NCI-H748 (cell line): ENCODE measurements at regions not wholly inside any gene's neighbourhood (a gene's known extent, or its start where the extent isn't known, plus 50 kb on each side); places are given as distances from the start of the nearest gene placed in this dataset.

ENCODE experiments used
- DNase-seq: peaks from one replicate; lab custom pipeline; 2025; ENCODE audit not compliant: unreplicated experiment; lab: John Stamatoyannopoulos, UW

DNA sequence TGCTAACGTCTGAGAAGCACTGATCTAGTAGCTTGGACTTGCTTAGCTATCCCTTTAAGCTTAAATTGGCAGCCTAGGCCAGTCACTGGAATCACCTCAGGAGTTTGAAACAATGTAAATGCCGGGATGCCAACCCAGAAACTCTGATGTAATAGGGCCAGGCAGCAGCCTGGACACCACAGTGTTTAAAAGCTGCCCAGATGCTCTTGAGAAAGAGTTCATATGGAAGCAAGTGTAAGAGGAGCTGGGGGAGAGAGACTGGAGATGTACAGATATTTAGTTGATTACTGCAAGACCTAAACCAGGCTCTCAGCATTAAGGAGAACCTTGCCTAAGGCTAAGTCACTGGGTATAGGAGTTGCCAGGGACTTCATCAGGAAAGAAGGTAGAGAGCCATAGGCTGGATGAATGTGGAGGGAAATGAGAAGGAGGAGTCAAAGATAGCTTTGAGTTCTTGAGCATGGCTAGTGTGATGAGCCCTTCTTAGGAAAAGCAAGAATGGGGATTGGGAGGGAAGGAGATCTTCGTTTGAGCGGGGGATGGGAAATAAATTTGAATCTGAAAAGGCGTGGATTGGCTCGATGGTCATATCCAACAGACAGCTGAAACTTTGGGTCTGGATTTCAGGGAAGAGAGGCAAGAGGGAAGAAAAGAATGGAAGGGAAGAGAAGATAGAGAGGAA, 392.9 kb upstream of the WWC1 start:
- DNase-seq = no peak

DNA sequence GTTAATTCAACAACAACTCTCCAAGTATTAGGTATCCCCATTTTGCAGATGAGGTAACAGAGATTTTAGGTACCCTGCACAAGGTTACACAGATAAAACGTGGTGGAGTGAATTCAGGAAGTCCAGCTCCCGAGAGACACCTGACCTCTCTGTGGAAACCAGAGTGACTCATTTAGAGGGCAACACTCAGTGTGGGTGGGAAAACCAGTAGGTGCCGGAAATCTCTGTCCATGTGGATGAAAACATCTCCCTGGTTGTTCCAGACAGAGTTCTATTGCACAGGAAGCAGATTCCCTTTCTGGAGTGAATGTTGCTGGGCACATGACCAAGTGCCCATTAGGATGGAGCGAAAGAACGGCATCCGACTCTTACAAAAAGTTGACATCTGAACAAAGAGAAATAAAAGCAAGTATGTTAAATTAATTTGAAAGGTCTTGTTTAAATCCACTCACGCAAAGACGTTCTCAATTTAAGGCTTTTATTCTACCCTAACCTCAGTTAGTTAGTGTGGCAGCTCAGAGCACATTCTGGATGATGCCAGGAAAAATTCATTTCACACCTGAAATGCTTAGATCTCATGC, 391.9 kb upstream of the WWC1 start:
- DNase-seq = no peak

- no peak for DNase-seq
Measured at GRCh38 chr5:167900340-167900935, 391.0 kb upstream of the WWC1 start.

GRCh38 chr5:167902298-167902697, 389.1 kb upstream of the WWC1 start:
- no peak for DNase-seq

GRCh38 chr5:167903243-167903642, 388.2 kb upstream of the WWC1 start:
- DNase-seq = no peak

- DNase-seq = no peak
Measured at GRCh38 chr5:167903659-167904058, 387.8 kb upstream of the WWC1 start.

DNA sequence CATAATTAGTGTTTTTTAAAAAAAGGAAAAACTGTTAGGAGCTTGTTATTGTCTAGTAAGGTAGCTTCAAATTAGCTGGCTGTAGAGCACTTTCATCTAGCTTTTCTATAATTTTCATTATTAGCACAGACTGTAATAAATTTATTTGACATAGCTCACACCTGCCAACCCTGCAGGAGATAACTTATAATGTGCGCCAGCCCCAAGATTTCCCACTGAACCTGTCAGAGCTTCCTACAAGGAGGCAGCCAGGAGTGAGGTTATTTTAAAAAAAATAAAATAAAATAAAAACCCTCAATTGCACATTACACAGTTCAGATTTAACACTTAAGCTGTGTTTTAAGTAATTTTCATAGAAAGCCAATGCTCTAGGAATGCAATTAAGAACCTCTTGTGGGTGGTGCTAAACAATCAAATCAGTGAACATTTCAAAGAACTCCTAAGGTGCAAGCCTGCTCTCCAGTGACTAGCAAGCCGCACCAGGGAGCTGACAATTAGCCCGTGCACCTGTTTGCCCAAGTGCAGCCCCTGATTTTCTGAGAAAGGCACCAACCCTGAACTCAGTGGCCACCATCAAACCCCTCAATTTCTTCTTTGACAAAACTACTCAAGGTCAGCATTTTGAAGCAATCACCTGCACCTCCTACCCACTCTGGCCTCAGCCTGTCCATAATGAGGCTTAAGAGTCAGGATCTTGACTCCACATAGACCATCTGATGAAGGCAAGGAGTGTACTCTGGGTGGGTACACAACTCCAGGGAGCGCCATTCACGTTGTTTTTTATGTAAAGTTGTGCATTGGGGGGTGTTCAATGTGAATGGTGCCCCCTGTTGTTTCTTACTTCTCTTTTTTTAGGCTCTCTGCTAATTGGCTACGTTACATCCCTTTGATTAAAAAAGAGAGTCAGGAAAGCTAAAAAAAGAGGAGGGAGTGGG, 385.3 kb upstream of the WWC1 start:
- DNase-seq = no peak

DNA sequence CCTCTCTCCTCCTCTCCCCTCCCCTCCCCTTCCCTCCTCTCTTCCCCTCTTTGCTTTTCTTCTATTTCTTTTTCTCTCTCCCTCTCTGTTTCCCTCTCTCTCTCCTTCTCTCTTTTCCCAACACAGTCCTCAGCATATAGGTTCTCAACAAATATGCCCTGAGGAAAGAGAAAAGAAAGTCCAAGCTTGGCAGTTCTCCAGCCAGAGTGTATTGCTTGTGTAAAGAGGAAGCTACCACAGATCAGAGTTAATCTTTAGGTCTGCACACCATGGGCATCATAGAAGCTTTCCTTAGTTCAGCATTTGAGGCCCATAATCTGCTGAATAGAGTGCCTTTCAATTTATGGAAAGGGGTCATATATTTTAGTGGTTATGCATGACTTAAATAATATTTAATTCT, 382.8 kb upstream of the WWC1 start:
- DNase-seq = no peak

- no peak for DNase-seq
Measured at GRCh38 chr5:167912941-167913665, 378.3 kb upstream of the WWC1 start.

DNA sequence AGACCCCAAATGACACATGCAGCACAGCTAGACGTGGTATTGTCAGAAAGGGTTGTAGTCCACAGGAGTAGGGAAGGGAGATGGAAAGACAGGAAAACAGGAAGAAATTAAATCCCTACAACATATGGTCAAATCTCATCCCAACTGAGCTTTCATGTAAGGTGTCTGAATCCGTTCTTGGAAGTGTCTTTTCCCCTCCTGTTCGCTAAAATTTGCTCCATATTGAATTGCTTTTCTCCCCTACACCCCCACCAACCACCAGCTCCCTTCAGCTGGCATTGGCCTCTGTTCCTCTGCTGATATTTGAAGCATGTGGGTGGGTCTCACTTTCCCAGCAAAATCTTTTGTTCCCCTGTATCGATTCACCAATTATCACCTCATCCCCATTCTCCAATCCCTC, 376.2 kb upstream of the WWC1 start:
- DNase-seq = no peak

GRCh38 chr5:167916261-167916691, 375.2 kb upstream of the WWC1 start:
- no peak for DNase-seq

GRCh38 chr5:167916706-167917105, 374.7 kb upstream of the WWC1 start:
- DNase-seq = no peak

GRCh38 chr5:167918184-167918812, 373.1 kb upstream of the WWC1 start:
- DNase-seq = no peak

GRCh38 chr5:167918813-167919483, 372.5 kb upstream of the WWC1 start:
- DNase-seq = no peak

DNA sequence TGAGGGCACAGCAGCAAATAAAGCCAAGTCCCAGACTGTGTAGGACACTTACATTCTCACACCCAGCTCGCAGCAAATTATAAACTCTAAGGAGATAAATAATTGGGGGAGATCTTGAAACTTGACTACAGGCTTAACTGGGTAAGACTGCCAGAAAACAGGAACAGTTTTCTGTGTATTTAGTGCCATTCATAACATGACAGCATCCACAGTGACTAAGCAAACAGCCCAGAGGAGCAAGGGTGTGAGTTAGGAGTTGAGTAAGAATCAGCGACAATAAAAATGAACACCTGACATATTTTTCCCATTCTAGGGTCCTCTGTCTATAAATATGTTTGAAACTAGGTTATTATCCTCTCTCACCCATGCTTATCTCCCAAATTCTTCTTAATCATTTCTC, 370.9 kb upstream of the WWC1 start:
- DNase-seq = no peak

GRCh38 chr5:167921796-167922195, 369.6 kb upstream of the WWC1 start:
- DNase-seq = no peak

DNA sequence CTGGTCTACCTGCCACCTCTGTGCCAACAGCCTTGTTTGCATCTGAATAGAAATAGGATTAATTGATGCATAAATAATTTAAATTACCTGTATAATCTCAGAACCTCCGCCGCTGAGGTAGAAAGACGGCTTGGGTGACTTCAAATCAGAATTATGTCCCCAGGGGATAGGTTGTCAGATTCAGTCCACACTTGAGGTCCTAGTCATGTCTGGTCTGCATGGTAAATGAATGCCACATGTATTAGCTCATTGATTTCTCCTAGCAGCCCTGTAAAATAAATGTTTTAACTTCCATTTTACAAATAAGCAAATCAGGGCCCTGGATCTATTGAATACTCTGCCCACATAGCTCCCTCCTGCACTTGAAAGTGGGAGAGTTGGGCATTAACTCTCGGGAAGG, 368.0 kb upstream of the WWC1 start:
- no peak for DNase-seq

DNA sequence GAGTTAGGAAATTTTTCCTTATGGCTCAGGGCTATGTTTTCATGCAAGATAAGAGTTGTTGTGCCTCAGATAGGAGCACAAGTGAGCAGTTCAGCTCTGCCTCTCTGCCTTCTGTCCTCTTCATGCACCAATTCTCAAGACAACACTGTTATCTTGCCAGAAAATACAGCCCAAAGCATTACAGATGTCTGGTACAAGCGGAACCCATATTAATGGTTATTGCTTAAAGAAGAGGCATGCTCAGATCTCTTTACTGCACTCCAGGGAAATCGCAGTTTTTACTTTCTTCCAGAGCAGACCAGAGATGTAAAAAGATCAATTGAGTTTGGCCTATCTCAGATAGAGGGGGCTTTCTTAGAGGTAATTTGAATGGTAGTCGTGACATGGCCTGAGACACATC, 361.6 kb upstream of the WWC1 start:
- no peak for DNase-seq

DNA sequence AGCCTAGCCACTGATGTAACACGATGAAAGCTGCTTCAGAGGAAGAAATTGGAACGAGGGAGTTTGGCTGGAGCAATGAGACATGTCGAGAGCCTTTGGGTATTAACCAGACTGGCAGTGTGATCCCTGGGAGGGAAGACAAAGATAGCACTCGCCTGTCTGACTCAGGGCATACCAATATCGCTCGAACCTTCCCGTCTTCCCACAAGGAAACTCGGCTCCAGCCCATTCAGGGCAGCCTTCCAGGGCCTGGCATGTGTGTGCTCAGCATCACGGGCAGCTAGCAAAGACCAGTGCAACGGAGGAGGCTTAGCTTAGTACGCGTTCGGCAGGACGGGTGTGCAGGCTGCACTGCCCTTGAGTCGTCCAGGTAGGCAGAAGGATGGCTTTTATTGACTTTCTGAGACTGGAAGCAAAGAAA, 356.9 kb upstream of the WWC1 start:
- peak; percentile 36 for DNase-seq

GRCh38 chr5:167936022-167936421, 355.4 kb upstream of the WWC1 start:
- DNase-seq = no peak
